H1 (cell line): ENCODE measurements at regions not wholly inside any gene's neighbourhood (a gene's known extent, or its start where the extent isn't known, plus 50 kb on each side); places are given as distances from the start of the nearest gene placed in this dataset.
A peak's percentile ranks its signal among the peaks of the same experiment; 100 is the strongest.

ENCODE experiments used
- CTCF ChIA-PET: fragments of 300-600 bp; sonication (Branson Sonifier 250); formaldehyde crosslinking; loops from one replicate; lab custom pipeline; 2021; ENCODE audit not compliant: partially characterized antibody; lab: Charles Lee
- POLR2A ChIA-PET: fragments of 300-600 bp; sonication (Branson Sonifier 250); formaldehyde crosslinking; loops from one replicate; lab custom pipeline; 2021; ENCODE audit warnings: inconsistent platforms; ENCODE audit not compliant: partially characterized antibody; lab: Charles Lee
- DNase-seq, 2 experiments: peaks; one replicate each; pipeline versions ENCODE4 v3.0.0 to v3.0.0-alpha.2; 2010 to 2022; ENCODE audit warnings: low spot score in 2 of 2, low read depth in 1 of 2, mixed read lengths in 1 of 2
- FAIRE-seq: peaks from 2 replicates; lab custom pipeline; 2011; peaks lifted over from hg19 to GRCh38; lab: Jason Lieb, UNC
- H2AFZ ChIP-seq: 2 replicates; pipeline ENCODE4 v1.8.1; 2012; ENCODE audit warnings: low read length, inconsistent platforms
- H2AK5ac ChIP-seq: 2 replicates; pipeline ENCODE4 v1.6.1; 2013; ENCODE audit warnings: low read depth, low read length
- H2BK120ac ChIP-seq: replicated peaks from 2 replicates; pipeline ENCODE3; 2013; ENCODE audit warnings: low read depth, low read length, inconsistent platforms
- H2BK12ac ChIP-seq: 2 replicates; pipeline ENCODE4 v1.6.1; 2013; ENCODE audit warnings: low read depth, low read length
- H2BK15ac ChIP-seq: 2 replicates; pipeline ENCODE4 v1.6.1; 2013; ENCODE audit warnings: low read length
- H2BK20ac ChIP-seq: 2 replicates; pipeline ENCODE4 v1.6.1; 2013; ENCODE audit warnings: low read length
- H2BK5ac ChIP-seq: 2 replicates; pipeline ENCODE4 v1.6.1; 2013; ENCODE audit warnings: low read depth, low read length
- H3K14ac ChIP-seq: 2 replicates; pipeline ENCODE4 v1.6.1; 2013; ENCODE audit warnings: inconsistent platforms; ENCODE audit not compliant: insufficient read length
- H3K18ac ChIP-seq: 2 replicates; pipeline ENCODE4 v1.6.1; 2013; ENCODE audit warnings: low read length; ENCODE audit errors: extremely low read depth
- H3K23ac ChIP-seq: 2 replicates; pipeline ENCODE4 v1.6.1; 2013; ENCODE audit warnings: inconsistent platforms; ENCODE audit not compliant: insufficient read length
- H3K23me2 ChIP-seq: 2 replicates; pipeline ENCODE4 v1.6.1; 2013; ENCODE audit warnings: low read depth, low read length
- H3K27ac ChIP-seq: 2 replicates; pipeline ENCODE4 v1.6.1; 2011; ENCODE audit warnings: low read depth, low read length, inconsistent platforms
- H3K27me3 ChIP-seq, 4 experiments: replicated peaks in 1 of 4; 1 replicate in 1 of 4; 2 replicates in 3 of 4; pipeline versions ENCODE4 v1.6.1 to v1.8.1; 2011 to 2013; ENCODE audit warnings: low read length in 3 of 4, mild to moderate bottlenecking in 3 of 4, inconsistent platforms in 2 of 4, mixed read lengths in 2 of 4, moderate library complexity in 1 of 4; ENCODE audit not compliant: control insufficient read depth in 3 of 4, insufficient read depth in 3 of 4; ENCODE audit errors: extremely low read depth in 1 of 4
- H3K36me3 ChIP-seq, 4 experiments: 2 replicates each; pipeline versions ENCODE4 v1.6.1 to v1.8.1; 2011 to 2013; ENCODE audit warnings: mild to moderate bottlenecking in 4 of 4, low read length in 3 of 4, moderate library complexity in 2 of 4, control low read depth in 1 of 4, inconsistent platforms in 1 of 4; ENCODE audit not compliant: insufficient read depth in 4 of 4, control insufficient read depth in 2 of 4
- H3K4ac ChIP-seq: replicated peaks from 2 replicates; pipeline ENCODE3; 2013; ENCODE audit warnings: low read length, low read depth, mixed read lengths, inconsistent platforms; ENCODE audit not compliant: insufficient read length
- H3K4me1 ChIP-seq, 4 experiments: replicated peaks in 1 of 4; 1 replicate in 1 of 4; 2 replicates in 3 of 4; pipeline versions ENCODE4 v1.6.1 to v1.8.1; 2011 to 2013; ENCODE audit warnings: low read length in 3 of 4, inconsistent platforms in 2 of 4, mixed read lengths in 1 of 4; ENCODE audit not compliant: insufficient read depth in 4 of 4, control insufficient read depth in 3 of 4
- H3K4me2 ChIP-seq, 2 experiments: 2 replicates each; pipeline versions ENCODE4 v1.6.1 to v1.8.1; 2011 to 2013; ENCODE audit warnings: low read depth in 2 of 2, low read length in 2 of 2, control low read depth in 1 of 2, inconsistent platforms in 1 of 2, mild to moderate bottlenecking in 1 of 2; ENCODE audit not compliant: insufficient read depth in 1 of 2
- H3K4me3 ChIP-seq, 4 experiments: fragments of 200-600, 300-600 bp in 1 of 4; sonication (generic), shearing (Covaris generic), sonication (Bioruptor Twin) in 1 of 4; 2 replicates each; pipeline versions ENCODE4 v1.5.1 to v1.8.1; 2011 to 2016; ENCODE audit warnings: low read length in 4 of 4, low read depth in 3 of 4, control low read depth in 2 of 4, inconsistent platforms in 2 of 4, mild to moderate bottlenecking in 2 of 4, mixed read lengths in 1 of 4, moderate library complexity in 1 of 4; ENCODE audit not compliant: insufficient read depth in 2 of 4; ENCODE audit errors: extremely low read depth in 1 of 4
- H3K56ac ChIP-seq: replicated peaks from 2 replicates; pipeline ENCODE3; 2013; ENCODE audit warnings: low read depth, mild to moderate bottlenecking, mixed read lengths, low read length, inconsistent platforms; ENCODE audit not compliant: insufficient read length
- H3K79me1 ChIP-seq: 2 replicates; pipeline ENCODE4 v1.6.1; 2013; ENCODE audit warnings: low read depth, low read length, control low read depth
- H3K79me2 ChIP-seq, 2 experiments: 2 replicates each; pipeline versions ENCODE4 v1.6.1 to v1.8.1; 2012 to 2013; ENCODE audit warnings: low read length in 2 of 2, mild to moderate bottlenecking in 2 of 2, inconsistent platforms in 1 of 2; ENCODE audit not compliant: insufficient read depth in 2 of 2, control insufficient read depth in 1 of 2
- H3K9ac ChIP-seq, 4 experiments: replicated peaks in 1 of 4; 1 replicate in 1 of 4; 2 replicates in 3 of 4; pipeline versions ENCODE4 v1.6.1 to v1.8.1; 2011 to 2013; ENCODE audit warnings: low read depth in 3 of 4, low read length in 3 of 4, control low read depth in 2 of 4, mild to moderate bottlenecking in 2 of 4, moderate library complexity in 2 of 4, inconsistent platforms in 1 of 4; ENCODE audit errors: extremely low read depth in 1 of 4
- H3K9me3 ChIP-seq, 2 experiments: 2 replicates each; pipeline versions ENCODE4 v1.6.1 to v1.8.1; 2012 to 2013; ENCODE audit warnings: mild to moderate bottlenecking in 2 of 2, moderate library complexity in 2 of 2, control low read depth in 1 of 2, inconsistent platforms in 1 of 2, low read depth in 1 of 2, low read length in 1 of 2, mixed read lengths in 1 of 2; ENCODE audit not compliant: insufficient read depth in 2 of 2
- H4K20me1 ChIP-seq, 2 experiments: replicated peaks in 1 of 2; 2 replicates each; pipeline versions ENCODE3 to v1.8.1; 2011 to 2013; ENCODE audit warnings: inconsistent platforms in 2 of 2, low read length in 2 of 2, mild to moderate bottlenecking in 1 of 2; ENCODE audit not compliant: insufficient read depth in 2 of 2, control insufficient read depth in 1 of 2
- H4K5ac ChIP-seq: 2 replicates; pipeline ENCODE4 v1.6.1; 2013; ENCODE audit warnings: low read length, low read depth, mixed read lengths, inconsistent platforms; ENCODE audit not compliant: insufficient read length
- H4K8ac ChIP-seq: 2 replicates; pipeline ENCODE4 v1.8.0; 2013; ENCODE audit warnings: mild to moderate bottlenecking, moderate library complexity, low read length, inconsistent platforms; ENCODE audit not compliant: insufficient read depth; ENCODE audit errors: extremely low read depth
- H4K91ac ChIP-seq: replicated peaks from 2 replicates; pipeline ENCODE3; 2013; ENCODE audit warnings: low read length, mixed read lengths, inconsistent platforms; ENCODE audit not compliant: insufficient read length
- ATF2 ChIP-seq: IDR thresholded peaks from 2 replicates; pipeline ENCODE4 v1.6.1; 2012; ENCODE audit warnings: low read length, inconsistent platforms
- CBX8 ChIP-seq: fragments of 300-800, 300-1000 bp; sonication (generic); IDR thresholded peaks from 2 replicates; pipeline ENCODE4 v1.7.1; 2016; ENCODE audit warnings: low read depth, low read length, borderline replicate concordance
- GTF2F1 ChIP-seq: IDR thresholded peaks from 2 replicates; pipeline ENCODE4 v1.6.1; 2012; ENCODE audit warnings: low read depth, low read length, improper control_type of control experiment, borderline replicate concordance
- KDM1A ChIP-seq: fragments of 200-600, 300-600 bp; sonication (generic); IDR thresholded peaks from 2 replicates; pipeline ENCODE4 v1.7.1; 2016; ENCODE audit warnings: mild to moderate bottlenecking, low read length, borderline replicate concordance
- KDM5A ChIP-seq: fragments of 200-600 bp; IDR thresholded peaks from 2 replicates; pipeline ENCODE4 v1.7.1; 2012; ENCODE audit warnings: mild to moderate bottlenecking, low read length, inconsistent platforms, mixed read lengths
- POLR2A ChIP-seq, 2 experiments: IDR thresholded peaks; 1 replicate in 1 of 2; 2 replicates in 1 of 2; pipeline ENCODE4 v1.6.1; 2011; ENCODE audit warnings: low read depth in 2 of 2, low read length in 2 of 2, mild to moderate bottlenecking in 2 of 2; ENCODE audit errors: control extremely low read depth in 1 of 2
- RXRA ChIP-seq: IDR thresholded peaks from 2 replicates; pipeline ENCODE4 v1.6.1; 2011; ENCODE audit warnings: low read depth, mild to moderate bottlenecking, low read length, moderate library complexity; ENCODE audit not compliant: insufficient read depth
- SRF ChIP-seq: IDR thresholded peaks from 2 replicates; pipeline ENCODE4 v1.6.1; 2011; ENCODE audit warnings: mild to moderate bottlenecking, low read depth, low read length, moderate library complexity
- TAF1 ChIP-seq: IDR thresholded peaks from 2 replicates; pipeline ENCODE4 v1.6.1; 2011; ENCODE audit warnings: mild to moderate bottlenecking, low read depth, low read length
- YY1 ChIP-seq: IDR thresholded peaks from 2 replicates; pipeline ENCODE4 v1.6.1; 2011; ENCODE audit warnings: low read depth, mild to moderate bottlenecking, low read length
- WGBS, 2 experiments: shearing (Covaris generic) in 1 of 2; methylation state at CpG; one replicate each; pipeline versions ENCODE4 v1.1.6 to v1.1.7; 2013 to 2015; ENCODE audit warnings: low lambda C conversion rate in 2 of 2, mixed read lengths in 2 of 2, inconsistent platforms in 1 of 2, low coverage in 1 of 2, missing lambda C conversion rate in 1 of 2; ENCODE audit not compliant: insufficient replicate concordance in 2 of 2, insufficient coverage in 1 of 2, insufficient read length in 1 of 2; ENCODE audit errors: extremely low coverage in 1 of 2, missing lambda C conversion rate in 1 of 2; 5-methylcytosine and 5-hydroxymethylcytosine counted together

- Histone ChIP-seq H3K79me1 (no peaks in the 10 kb centered on the region), H3K79me2 (no peaks in the 10 kb centered on the region), H2BK15ac (0 out of 2 replicates have a peak overlapping the region, but pooled peaks have one; percentile 46), H3K36me3 (no peaks in the 10 kb centered on the region), H3K9me3 (no peaks in the 10 kb centered on the region), H3K4me3 (no peak overlapping the region), H2BK5ac (no peak overlapping the region), H3K18ac (no peak overlapping the region), H2BK120ac (no peak overlapping the region), H3K9ac (no peak overlapping the region), H2BK12ac (no peak overlapping the region), H3K27ac (no peak overlapping the region), H3K27me3 (no peaks in the 10 kb centered on the region; a peak in 1 of 7 replicates), H3K4me2 (no peak overlapping the region), H3K23ac (no peak overlapping the region), H2AFZ (no peak overlapping the region), H4K91ac (no peak overlapping the region), H3K14ac (no peak overlapping the region), H4K20me1 (no peaks in the 10 kb centered on the region), H2AK5ac (no peak overlapping the region), H4K8ac (no peak overlapping the region), H3K23me2 (no peaks in the 10 kb centered on the region), H3K56ac (no peak overlapping the region), H3K4ac (no peak overlapping the region), H3K4me1 (no peaks in the 10 kb centered on the region; a peak in 1 of 7 replicates), H4K5ac (no peak overlapping the region), H2BK20ac (no peak overlapping the region)
- no peak for FAIRE-seq
- TF ChIP-seq POLR2A (IDR thresholded peaks at IDR 0.05; ENCODE audit: control extremely low read depth in 1 of 2, low read depth in 2 of 2, low read length in 2 of 2) (no peak), ATF2 (no peak), SRF (no peak), YY1 (no peak), GTF2F1 (no peak), CBX8 (no peak), RXRA (no peak), KDM5A (no peak), TAF1 (no peak), KDM1A (no peak)
- WGBS, 2 experiments, result 88% methylated on average over 16 of the region's 16 CpGs; no CpG with 5 or more reads in 1 of the 2 experiments
- POLR2A ChIA-PET, result no interaction called here
- DNase-seq, result no peak
- CTCF ChIA-PET, result no interaction called here
Measured at GRCh38 chr6:167564416-167565250, 239.7 kb downstream of the TTLL2 start.
